Endothelial cell of umbilical vein (primary cell): ENCODE measurements at regions not wholly inside any gene's neighbourhood (a gene's known extent, or its start where the extent isn't known, plus 50 kb on each side); places are given as distances from the start of the nearest gene placed in this dataset.

Experiments
- BruUV-seq: library from RNA; stranded (reverse); fragments of 400-500 nt; replicated peaks from 2 replicates; lab custom pipeline; 2021; lab: Mats Ljungman, UMichigan
- CTCF ChIA-PET: fragments of 300-600, 350-600 bp; sonication (Branson Sonifier 250); formaldehyde crosslinking; loops from one replicate; lab custom pipeline; 2021; ENCODE audit warnings: antibody characterized with exemption, inconsistent platforms; lab: Charles Lee
- POLR2A ChIA-PET: fragments of 300-600, 350-600 bp; sonication (Branson Sonifier 250); formaldehyde crosslinking; loops from one replicate; lab custom pipeline; 2021; ENCODE audit warnings: antibody characterized with exemption, inconsistent platforms; lab: Charles Lee
- DNase-seq: peaks from one replicate; pipeline ENCODE4 v3.0.0-alpha.2; 2011; ENCODE audit warnings: low read depth, low spot score
- FAIRE-seq: peaks from 2 replicates; lab custom pipeline; 2011; peaks lifted over from hg19 to GRCh38; lab: Jason Lieb, UNC
- H2AFZ ChIP-seq: 2 replicates; pipeline ENCODE4 v1.6.0; 2012; ENCODE audit warnings: low read depth, low read length, control low read depth, inconsistent platforms
- H3K27ac ChIP-seq: 2 replicates; pipeline ENCODE4 v1.5.1; 2011; ENCODE audit warnings: low read depth, mild to moderate bottlenecking, control low read depth, low read length, moderate library complexity; ENCODE audit not compliant: insufficient read depth
- H3K27me3 ChIP-seq, 2 experiments: 2 replicates each; pipeline versions ENCODE4 v1.6.0 to v1.6.1; 2011; ENCODE audit warnings: low read length in 2 of 2, mixed read lengths in 1 of 2; ENCODE audit not compliant: control insufficient read depth in 2 of 2, insufficient read depth in 2 of 2
- H3K36me3 ChIP-seq, 2 experiments: 2 replicates in 1 of 2; 3 replicates in 1 of 2; pipeline ENCODE4 v1.5.1; 2011; ENCODE audit warnings: low read length in 2 of 2, mild to moderate bottlenecking in 1 of 2, moderate library complexity in 1 of 2; ENCODE audit not compliant: control insufficient read depth in 2 of 2, insufficient read depth in 2 of 2; ENCODE audit errors: extremely low read depth in 1 of 2
- H3K4me1 ChIP-seq: 3 replicates; pipeline ENCODE4 v1.5.1; 2011; ENCODE audit warnings: mild to moderate bottlenecking, low read length; ENCODE audit not compliant: control insufficient read depth, insufficient read depth; ENCODE audit errors: extremely low read depth
- H3K4me2 ChIP-seq: 2 replicates; pipeline ENCODE4 v1.6.1; 2011; ENCODE audit warnings: low read length, control low read depth, mixed read lengths; ENCODE audit not compliant: insufficient read depth
- H3K4me3 ChIP-seq, 3 experiments: fragments of 200-600 bp in 1 of 3; sonication (generic), shearing (Covaris generic) in 1 of 3; replicated peaks in 1 of 3; 2 replicates each; pipeline ENCODE4 v1.5.1; 2011 to 2016; ENCODE audit warnings: control low read depth in 3 of 3, low read length in 3 of 3, mild to moderate bottlenecking in 2 of 3, inconsistent platforms in 1 of 3, low read depth in 1 of 3, moderate library complexity in 1 of 3; ENCODE audit not compliant: insufficient read depth in 1 of 3
- H3K79me2 ChIP-seq: 2 replicates; pipeline ENCODE4 v1.6.0; 2012; ENCODE audit warnings: low read length, inconsistent platforms; ENCODE audit not compliant: control insufficient read depth, insufficient read depth
- H3K9ac ChIP-seq: replicated peaks from 2 replicates; pipeline ENCODE3; 2011; ENCODE audit warnings: low read length, control low read depth; ENCODE audit not compliant: insufficient read depth; ENCODE audit errors: extremely low read depth
- H3K9me1 ChIP-seq: replicated peaks from 3 replicates; pipeline ENCODE4 v1.6.0; 2011; ENCODE audit warnings: mild to moderate bottlenecking, low read length; ENCODE audit not compliant: control insufficient read depth, insufficient read depth; ENCODE audit errors: extremely low read depth
- H3K9me3 ChIP-seq: replicated peaks from 2 replicates; pipeline ENCODE4 v1.5.1; 2012; ENCODE audit warnings: low read length, inconsistent platforms; ENCODE audit not compliant: control insufficient read depth, insufficient read depth
- H4K20me1 ChIP-seq: replicated peaks from 2 replicates; pipeline ENCODE3; 2011; ENCODE audit warnings: mild to moderate bottlenecking, low read length; ENCODE audit not compliant: control insufficient read depth, insufficient read depth; ENCODE audit errors: extremely low read depth
- EZH2 ChIP-seq: IDR thresholded peaks from 2 replicates; pipeline ENCODE4 v1.6.1; 2012; ENCODE audit warnings: borderline replicate concordance, low read depth, mild to moderate bottlenecking, moderate library complexity, low read length, inconsistent platforms; ENCODE audit not compliant: severe bottlenecking
- FOS ChIP-seq: IDR thresholded peaks from 2 replicates; pipeline ENCODE4 v1.6.1; 2011; ENCODE audit warnings: mild to moderate bottlenecking, low read length, moderate library complexity, borderline replicate concordance; ENCODE audit not compliant: insufficient read depth
- GATA2 ChIP-seq: IDR thresholded peaks from 2 replicates; pipeline ENCODE4 v1.7.0; 2011; ENCODE audit warnings: low read depth, mild to moderate bottlenecking, moderate library complexity, mixed read lengths, low read length; ENCODE audit not compliant: insufficient read length, insufficient read depth
- JUN ChIP-seq: IDR thresholded peaks from 2 replicates; pipeline ENCODE4 v1.6.1; 2011; ENCODE audit warnings: borderline replicate concordance, low read depth; ENCODE audit not compliant: insufficient read length, insufficient read depth
- MAX ChIP-seq: IDR thresholded peaks from 2 replicates; pipeline ENCODE4 v1.6.1; 2011; ENCODE audit not compliant: insufficient read depth, insufficient read length
- POLR2A ChIP-seq: IDR thresholded peaks from 2 replicates; pipeline ENCODE4 v1.6.1; 2012; ENCODE audit warnings: low read depth, mild to moderate bottlenecking, control low read depth, low read length
- POLR2AphosphoS5 ChIP-seq: IDR thresholded peaks from 2 replicates; pipeline ENCODE4 v1.6.1; 2012; ENCODE audit warnings: low read depth, mild to moderate bottlenecking, control low read depth, low read length, moderate library complexity; ENCODE audit not compliant: insufficient read depth
- dilution Hi-C: fragments of 300-500 bp; cut with MboI; formaldehyde crosslinking; loops from one replicate; pipeline ENCODE4 v1.15.0; 2019; ENCODE audit warnings: low sequenced_read_pairs; ENCODE audit not compliant: extremely low pct_ligation_motif_present
- intact Hi-C: fragments of 100-400 bp; cut with micrococcal nuclease; formaldehyde crosslinking; loops from one replicate; pipeline ENCODE4 v1.10.0; 2022
- TF ChIP-seq, protein P1 (sequence below), 2 donors: IDR thresholded peaks; 1 replicate in 1 of 2; 2 replicates in 1 of 2; pipeline ENCODE4 v1.5.1; 2011; ENCODE audit warnings: low read length in 2 of 2, mild to moderate bottlenecking in 2 of 2, moderate library complexity in 2 of 2, control low read depth in 1 of 2, inconsistent platforms in 1 of 2, low read depth in 1 of 2; ENCODE audit not compliant: insufficient read depth in 1 of 2; ENCODE audit errors: extremely low read depth in 1 of 2

DNA sequence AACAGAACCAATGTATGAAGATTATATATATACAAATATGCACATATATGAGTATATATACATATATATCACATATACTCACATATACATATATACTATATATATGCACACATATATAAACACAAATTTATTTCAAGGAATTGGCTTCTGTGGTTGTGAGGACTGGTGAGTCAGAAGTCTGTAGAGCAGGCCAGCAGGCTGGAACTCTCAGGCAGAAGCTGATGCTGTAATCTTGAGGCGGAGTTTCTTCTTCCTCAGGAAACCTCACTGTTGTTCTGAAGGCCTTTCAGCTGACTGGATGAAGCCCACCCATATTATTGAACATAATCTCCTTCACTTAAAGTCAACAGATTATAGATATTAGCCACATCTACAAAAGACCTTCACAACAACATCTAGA is 143.9 kb upstream of the CREB1 start:
- CTCF ChIA-PET, result interaction anchor here (1.0 to 1.2 kb wide), 2 partner anchors 25 to 64 kb away, joined by 3 read pairs; no protein-coding TSS in a partner anchor
- Histone ChIP-seq H3K4me3 (no peak overlapping the region), H4K20me1 (no peaks in the 10 kb centered on the region), H3K9ac (no peak overlapping the region), H3K27ac (peak overlapping the region; percentile 43), H3K4me1 (peaks cover 7% of the 10 kb centered on the region), H3K79me2 (no peaks in the 10 kb centered on the region), H3K9me3 (no peaks in the 10 kb centered on the region), H3K36me3 (no peaks in the 10 kb centered on the region), H3K9me1 (no peaks in the 10 kb centered on the region), H2AFZ (peak overlapping the region; percentile 46), H3K4me2 (no peak overlapping the region), H3K27me3 (no peaks in the 10 kb centered on the region)
- peak; percentile 83 for FAIRE-seq
- intact Hi-C loops, result no loop called here
- TF ChIP-seq FOS (peak; percentile 85), JUN (no peak), GATA2 (peak; percentile 22), MAX (no peak)
- dilution Hi-C loops, result no loop called here
- no TSS peak for BruUV-seq
- peak; percentile 68 for DNase-seq
- POLR2A ChIA-PET, result no interaction called here

GRCh38 chr2:207387001-207387571 is 142.7 kb upstream of the CREB1 start:
- Histone ChIP-seq H3K27ac (no peak overlapping the region), H3K4me1 (peaks cover 7% of the 10 kb centered on the region), H3K27me3 (no peaks in the 10 kb centered on the region), H2AFZ (no peak overlapping the region), H3K4me3 (no peak overlapping the region), H3K36me3 (no peaks in the 10 kb centered on the region), H3K9me1 (no peaks in the 10 kb centered on the region), H3K9me3 (no peaks in the 10 kb centered on the region), H3K79me2 (no peaks in the 10 kb centered on the region), H3K9ac (no peak overlapping the region), H4K20me1 (no peaks in the 10 kb centered on the region), H3K4me2 (no peak overlapping the region)
- intact Hi-C loops, result no loop called here
- no peak for FAIRE-seq
- ChIA-PET POLR2A (no interaction called here), CTCF (interaction anchor here (1.2 kb wide), 1 partner anchor 63 kb away, joined by 3 read pairs; no protein-coding TSS in a partner anchor)
- BruUV-seq, result no TSS peak
- no peak for TF ChIP-seq POLR2A
- TF ChIP-seq FOS, result no peak
- no peak for TF ChIP-seq POLR2AphosphoS5
- no peak for TF ChIP-seq MAX
- no peak for TF ChIP-seq EZH2
- no peak for TF ChIP-seq GATA2
- TF ChIP-seq, protein P1, sequence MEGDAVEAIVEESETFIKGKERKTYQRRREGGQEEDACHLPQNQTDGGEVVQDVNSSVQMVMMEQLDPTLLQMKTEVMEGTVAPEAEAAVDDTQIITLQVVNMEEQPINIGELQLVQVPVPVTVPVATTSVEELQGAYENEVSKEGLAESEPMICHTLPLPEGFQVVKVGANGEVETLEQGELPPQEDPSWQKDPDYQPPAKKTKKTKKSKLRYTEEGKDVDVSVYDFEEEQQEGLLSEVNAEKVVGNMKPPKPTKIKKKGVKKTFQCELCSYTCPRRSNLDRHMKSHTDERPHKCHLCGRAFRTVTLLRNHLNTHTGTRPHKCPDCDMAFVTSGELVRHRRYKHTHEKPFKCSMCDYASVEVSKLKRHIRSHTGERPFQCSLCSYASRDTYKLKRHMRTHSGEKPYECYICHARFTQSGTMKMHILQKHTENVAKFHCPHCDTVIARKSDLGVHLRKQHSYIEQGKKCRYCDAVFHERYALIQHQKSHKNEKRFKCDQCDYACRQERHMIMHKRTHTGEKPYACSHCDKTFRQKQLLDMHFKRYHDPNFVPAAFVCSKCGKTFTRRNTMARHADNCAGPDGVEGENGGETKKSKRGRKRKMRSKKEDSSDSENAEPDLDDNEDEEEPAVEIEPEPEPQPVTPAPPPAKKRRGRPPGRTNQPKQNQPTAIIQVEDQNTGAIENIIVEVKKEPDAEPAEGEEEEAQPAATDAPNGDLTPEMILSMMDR (IDR thresholded peaks at IDR 0.05; ENCODE audit: extremely low read depth in 1 of 2, insufficient read depth in 1 of 2, low read depth in 1 of 2, low read length in 2 of 2), result no peak
- no peak for DNase-seq
- dilution Hi-C loops, result no loop called here
